Naive B cell (primary cell): ENCODE measurements at regions not wholly inside any gene's neighbourhood (a gene's known extent, or its start where the extent isn't known, plus 50 kb on each side); places are given as distances from the start of the nearest gene placed in this dataset.

ENCODE experiments used
- ATAC-seq, 2 donors: fragments of 150-1000 bp; cut with Tn5 transposase; 2 replicates each; pipeline ENCODE4 v1.10.0; 2021; ENCODE audit warnings: low read depth in 2 of 2, mild to moderate bottlenecking in 2 of 2, moderate library complexity in 2 of 2
- DNase-seq: peaks from one replicate; pipeline ENCODE4 v3.0.0; 2022
- H3K27ac Mint-ChIP-seq, 6 donors: one replicate each; pipeline ENCODE4 v1.8.0; 2020 to 2022; ENCODE audit warnings: mild to moderate bottlenecking in 6 of 6, mixed read lengths in 6 of 6, moderate library complexity in 5 of 6, inconsistent platforms in 2 of 6
- H3K27me3 Mint-ChIP-seq, 3 donors: one replicate each; pipeline ENCODE4 v1.8.0; 2021 to 2022; ENCODE audit warnings: mixed read lengths in 3 of 3, mild to moderate bottlenecking in 1 of 3
- H3K36me3 Mint-ChIP-seq, 2 donors: one replicate each; pipeline ENCODE4 v1.8.0; 2020 to 2022; ENCODE audit warnings: mixed read lengths in 2 of 2, inconsistent platforms in 1 of 2, mild to moderate bottlenecking in 1 of 2
- H3K4me1 Mint-ChIP-seq, 3 donors: one replicate each; pipeline ENCODE4 v1.8.0; 2020 to 2022; ENCODE audit warnings: mixed read lengths in 3 of 3, inconsistent platforms in 1 of 3, mild to moderate bottlenecking in 1 of 3, moderate library complexity in 1 of 3
- H3K4me3 Mint-ChIP-seq, 8 donors: one replicate each; pipeline ENCODE4 v1.8.0; 2020 to 2022; ENCODE audit warnings: mild to moderate bottlenecking in 8 of 8, mixed read lengths in 8 of 8, moderate library complexity in 8 of 8, inconsistent platforms in 2 of 8
- H3K9me3 Mint-ChIP-seq, 7 donors: one replicate each; pipeline ENCODE4 v1.8.0; 2020 to 2022; ENCODE audit warnings: mixed read lengths in 7 of 7, mild to moderate bottlenecking in 5 of 7, inconsistent platforms in 2 of 7, moderate library complexity in 1 of 7

GRCh38 chr21:24939291-24939690, 668.0 kb downstream of the MRPL39 start:
- Mint-ChIP-seq H3K4me1 (no peaks in the 10 kb centered on the region), H3K9me3 (no peaks in the 10 kb centered on the region), H3K36me3 (no peaks in the 10 kb centered on the region), H3K27ac (no peak overlapping the region), H3K4me3 (no peak overlapping the region), H3K27me3 (no peaks in the 10 kb centered on the region)
- ATAC-seq, result no peak
- DNase-seq, result no peak

DNA sequence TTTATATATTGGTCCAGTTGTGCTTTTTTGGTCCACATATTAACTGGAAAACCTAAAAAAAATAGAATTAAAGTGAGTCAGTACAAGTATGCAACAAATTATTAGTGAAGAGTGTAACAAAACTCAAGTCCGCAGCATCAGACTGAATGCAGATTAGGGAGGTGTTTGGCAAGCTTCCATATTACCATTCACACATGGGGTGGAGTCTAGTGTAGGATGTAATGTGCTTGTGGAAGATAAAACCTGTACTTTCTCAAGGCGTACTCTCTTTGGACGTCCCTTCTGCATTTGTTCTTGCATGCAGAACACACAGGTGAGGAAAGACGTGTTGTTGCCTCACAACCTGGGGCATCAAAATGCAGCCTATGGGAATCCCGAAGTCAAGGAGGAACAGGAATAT, 668.7 kb downstream of the MRPL39 start:
- peak overlapping the region in 1 of 6 donors; percentile 75 for H3K27ac Mint-ChIP-seq
- ATAC-seq (no peak), DNase-seq (no peak)
- no peaks in the 10 kb centered on the region for H3K4me1 Mint-ChIP-seq
- H3K9me3 Mint-ChIP-seq, result no peaks in the 10 kb centered on the region
- H3K36me3 Mint-ChIP-seq, result no peaks in the 10 kb centered on the region
- H3K4me3 Mint-ChIP-seq, result no peak overlapping the region
- no peaks in the 10 kb centered on the region for H3K27me3 Mint-ChIP-seq

- Mint-ChIP-seq H3K36me3 (no peaks in the 10 kb centered on the region), H3K4me1 (no peaks in the 10 kb centered on the region), H3K9me3 (no peaks in the 10 kb centered on the region), H3K4me3 (no peak overlapping the region), H3K27ac (no peak overlapping the region), H3K27me3 (no peaks in the 10 kb centered on the region)
- DNase-seq, result no peak
- no peak for ATAC-seq
These were observed 671.3 kb downstream of the MRPL39 start for GRCh38 chr21:24935991-24936390.

- no peak overlapping the region for H3K4me3 Mint-ChIP-seq
- H3K27me3 Mint-ChIP-seq, result no peaks in the 10 kb centered on the region
- H3K36me3 Mint-ChIP-seq, result no peaks in the 10 kb centered on the region
- peaks cover 0 to 3% (median 0%) of the 10 kb centered on the region in 7 donors for H3K9me3 Mint-ChIP-seq
- peak overlapping the region in 1 of 6 donors; percentile 30 for H3K27ac Mint-ChIP-seq
- no peak for DNase-seq
- no peaks in the 10 kb centered on the region for H3K4me1 Mint-ChIP-seq
- no peak for ATAC-seq
These were observed 696.7 kb downstream of the MRPL39 start for GRCh38 chr21:24910591-24910990.

DNA sequence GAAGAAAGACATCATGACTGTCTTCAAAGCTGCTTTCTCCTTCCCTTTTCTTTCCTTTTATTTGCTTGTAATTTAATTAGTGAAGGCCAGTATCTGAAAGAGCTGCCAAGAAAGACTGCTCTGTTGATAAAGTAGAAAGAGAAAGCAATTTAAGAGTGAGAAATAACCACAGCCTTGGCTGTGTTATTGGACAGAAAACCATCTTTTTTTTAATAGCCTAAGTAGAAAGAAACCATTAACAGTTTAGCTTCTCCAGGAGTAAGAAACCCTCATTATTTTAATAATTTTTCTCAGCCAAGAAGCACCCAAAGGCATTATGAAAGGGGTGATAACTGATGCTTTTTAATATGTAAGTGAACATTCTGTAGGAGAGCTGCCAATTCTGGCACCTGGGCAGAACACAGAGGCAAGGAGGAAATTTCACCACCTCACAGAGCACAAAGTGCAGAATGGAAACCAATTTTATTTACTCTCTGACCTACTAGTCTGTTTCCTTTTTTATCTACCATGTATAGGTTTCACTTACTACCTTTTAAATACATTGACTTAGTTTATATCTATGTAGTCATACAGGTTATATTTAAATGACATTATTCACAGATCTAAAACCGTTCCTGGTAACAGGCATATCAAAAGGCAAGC, 703.2 kb downstream of the MRPL39 start:
- Mint-ChIP-seq H3K4me3 (no peak overlapping the region), H3K9me3 (peaks cover 0 to under 1% (median 0%) of the 10 kb centered on the region in 7 donors), H3K27ac (peak overlapping the region in 3 of 6 donors; percentile 33 to 82 (median 39)), H3K27me3 (no peaks in the 10 kb centered on the region), H3K36me3 (no peaks in the 10 kb centered on the region), H3K4me1 (peaks cover 6 to 14% (median 12%) of the 10 kb centered on the region in 3 donors)
- DNase-seq, result no peak
- no peak for ATAC-seq

- Mint-ChIP-seq H3K27me3 (no peaks in the 10 kb centered on the region), H3K4me3 (no peak overlapping the region), H3K27ac (peak overlapping the region in 2 of 6 donors; percentile 32 to 50), H3K4me1 (peaks cover 22 to 29% (median 25%) of the 10 kb centered on the region in 3 donors), H3K36me3 (no peaks in the 10 kb centered on the region), H3K9me3 (peaks cover 0 to 4% (median 0%) of the 10 kb centered on the region in 7 donors)
- ATAC-seq (peak in 1 of 2 donors; percentile 30), DNase-seq (no peak)
These were observed 708.1 kb downstream of the MRPL39 start for GRCh38 chr21:24899138-24899537.

DNA sequence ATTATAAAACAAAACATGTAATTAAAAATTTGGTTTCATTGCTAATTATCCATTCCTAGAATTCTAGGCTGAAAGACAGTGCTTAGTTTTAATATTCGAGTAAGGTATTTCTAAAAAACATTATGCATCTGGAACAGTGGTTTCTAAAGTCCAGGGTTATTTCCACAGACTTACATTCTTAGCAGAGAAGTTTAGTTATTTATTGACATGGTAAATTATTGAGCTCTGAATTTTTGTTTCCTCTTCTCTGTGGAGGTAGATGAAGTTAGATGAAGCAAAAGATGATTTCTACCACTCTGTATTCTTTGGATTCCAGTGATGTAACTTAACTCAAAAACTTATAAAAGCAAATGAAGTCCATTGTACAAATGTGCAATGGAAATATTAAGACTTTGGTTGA, 709.4 kb downstream of the MRPL39 start:
- DNase-seq (no peak), ATAC-seq (no peak)
- Mint-ChIP-seq H3K27ac (peak overlapping the region in 2 of 6 donors; percentile 42 to 76), H3K4me1 (peaks cover 17 to 25% (median 24%) of the 10 kb centered on the region in 3 donors), H3K27me3 (no peaks in the 10 kb centered on the region), H3K9me3 (peaks cover 0 to 4% (median 0%) of the 10 kb centered on the region in 7 donors), H3K4me3 (no peak overlapping the region), H3K36me3 (no peaks in the 10 kb centered on the region)

- peak in 1 of 2 donors; percentile 45 for ATAC-seq
- H3K4me3 Mint-ChIP-seq, result no peak overlapping the region
- DNase-seq, result no peak
- no peaks in the 10 kb centered on the region for H3K36me3 Mint-ChIP-seq
- peaks cover 17 to 25% (median 20%) of the 10 kb centered on the region in 3 donors for H3K4me1 Mint-ChIP-seq
- peak overlapping the region in 5 of 6 donors; percentile 3 to 19 (median 14) for H3K27ac Mint-ChIP-seq
- peaks cover 0 to 4% (median 0%) of the 10 kb centered on the region in 7 donors for H3K9me3 Mint-ChIP-seq
- H3K27me3 Mint-ChIP-seq, result peaks cover 0 to 4% (median 0%) of the 10 kb centered on the region in 3 donors
These were observed 710.6 kb downstream of the MRPL39 start for GRCh38 chr21:24896735-24897124.

DNA sequence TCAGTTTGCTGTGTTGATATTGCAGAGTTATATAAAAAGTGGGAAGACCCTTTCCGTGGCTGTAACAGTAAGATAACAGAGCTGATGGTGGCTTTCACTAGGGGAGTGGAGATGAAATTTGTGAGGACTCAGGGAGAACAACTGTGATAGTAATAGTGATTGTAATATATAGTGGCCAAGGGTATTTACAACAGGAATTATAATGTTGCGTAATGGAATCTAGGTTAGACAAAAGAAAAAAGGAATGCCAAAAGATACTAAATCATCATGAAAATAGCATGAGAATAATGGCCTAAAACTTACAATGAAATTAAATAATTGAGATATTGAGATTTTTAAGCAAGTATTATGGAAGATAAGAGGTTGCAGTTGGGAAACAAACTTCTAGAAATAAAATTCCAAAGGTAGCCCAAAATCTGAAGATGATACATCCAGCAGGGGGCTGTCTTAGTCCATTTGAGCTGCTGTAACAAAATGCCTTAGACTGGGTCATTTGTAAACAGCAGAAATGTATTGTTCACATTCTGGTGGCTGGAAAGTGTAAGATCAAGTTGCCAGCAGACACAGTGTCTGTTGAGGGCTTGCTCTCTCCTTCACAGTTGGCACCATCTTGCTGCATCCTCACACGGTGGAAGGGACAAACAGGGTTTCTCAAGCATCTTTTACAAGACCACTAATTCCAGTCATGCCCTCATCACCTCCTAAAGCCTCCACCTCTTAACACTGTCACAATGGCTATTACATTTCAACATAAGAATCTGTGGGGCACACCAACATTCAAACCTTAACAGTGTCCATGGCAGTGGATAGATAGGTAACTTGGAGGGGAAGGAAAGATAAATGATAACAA, 711.2 kb downstream of the MRPL39 start:
- DNase-seq, result peak; percentile 28
- Mint-ChIP-seq H3K4me3 (no peak overlapping the region), H3K27ac (peak overlapping the region; percentile 3 to 35 (median 15)), H3K36me3 (no peaks in the 10 kb centered on the region), H3K9me3 (peaks cover 0 to 4% (median 0%) of the 10 kb centered on the region in 7 donors), H3K27me3 (peaks cover 0 to 4% (median 0%) of the 10 kb centered on the region in 3 donors), H3K4me1 (peaks cover 17 to 25% (median 20%) of the 10 kb centered on the region in 3 donors)
- ATAC-seq, result peak; percentile 43 to 70

DNA sequence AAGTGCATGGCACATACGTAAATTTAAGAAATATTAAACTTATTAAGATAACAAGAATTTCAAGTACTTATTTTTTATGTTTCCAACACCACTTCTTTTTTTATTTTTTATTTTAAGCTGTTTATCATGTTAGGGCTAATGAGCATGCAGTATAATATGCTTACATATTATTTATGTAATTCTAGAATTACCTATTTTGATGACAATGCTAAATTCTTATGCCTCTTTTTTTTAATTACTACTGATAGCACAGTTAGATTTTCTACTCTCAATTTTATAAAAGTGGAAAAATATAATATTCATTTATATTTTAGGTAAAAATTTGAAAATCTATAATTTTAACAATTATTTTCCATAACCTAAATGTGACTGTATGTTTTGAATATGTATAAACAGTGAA, 713.0 kb downstream of the MRPL39 start:
- Mint-ChIP-seq H3K4me3 (no peak overlapping the region), H3K27ac (no peak overlapping the region), H3K36me3 (no peaks in the 10 kb centered on the region), H3K27me3 (peaks cover 0 to 5% (median 4%) of the 10 kb centered on the region in 3 donors), H3K9me3 (peaks cover 0 to 4% (median 0%) of the 10 kb centered on the region in 7 donors), H3K4me1 (peaks cover 15 to 22% (median 20%) of the 10 kb centered on the region in 3 donors)
- ATAC-seq, result no peak
- no peak for DNase-seq

- Mint-ChIP-seq H3K4me1 (no peaks in the 10 kb centered on the region), H3K36me3 (peaks cover 0 to 3% of the 10 kb centered on the region in 2 donors), H3K9me3 (peaks cover under 1 to 8% (median 2%) of the 10 kb centered on the region in 7 donors), H3K4me3 (no peak overlapping the region), H3K27ac (no peak overlapping the region), H3K27me3 (peaks cover 0 to 5% (median 4%) of the 10 kb centered on the region in 3 donors)
- ATAC-seq, result no peak
- DNase-seq, result no peak
These were observed 717.3 kb downstream of the MRPL39 start for GRCh38 chr21:24890021-24890420.

- H3K36me3 Mint-ChIP-seq, result peaks cover 0 to 10% of the 10 kb centered on the region in 2 donors
- H3K9me3 Mint-ChIP-seq, result peaks cover 4 to 14% (median 8%) of the 10 kb centered on the region in 7 donors
- H3K4me1 Mint-ChIP-seq, result no peaks in the 10 kb centered on the region
These were observed 725.8 kb downstream of the MRPL39 start for GRCh38 chr21:24881506-24881905.

GRCh38 chr21:24870633-24871032, 736.6 kb downstream of the MRPL39 start:
- Mint-ChIP-seq H3K27ac (no peak overlapping the region), H3K9me3 (peaks cover 6 to 23% (median 15%) of the 10 kb centered on the region in 7 donors), H3K4me1 (no peaks in the 10 kb centered on the region), H3K36me3 (peaks cover 0 to 5% of the 10 kb centered on the region in 2 donors), H3K4me3 (no peak overlapping the region), H3K27me3 (peaks cover 0 to 4% (median 0%) of the 10 kb centered on the region in 3 donors)
- no peak for ATAC-seq
- no peak for DNase-seq

More at GRCh38 chr21:24881506-24881905, 725.8 kb downstream of the MRPL39 start:
- peaks cover 7 to 12% (median 9%) of the 10 kb centered on the region in 3 donors for H3K27me3 Mint-ChIP-seq
- H3K27ac Mint-ChIP-seq, result no peak overlapping the region
- H3K4me3 Mint-ChIP-seq, result no peak overlapping the region
- ATAC-seq (no peak), DNase-seq (no peak)
